ENCODE measurements at regions not wholly inside any gene's neighbourhood (a gene's known extent, or its start where the extent isn't known, plus 50 kb on each side); places are given as distances from the start of the nearest gene placed in this dataset.

GRCh38 chr5:165495829-165496380 lies 1990.5 kb downstream of the MAT2B start:
- H3K4me3 ChIP-seq (ENCODE audit: low read depth, low read length), result no peak overlapping the region
- TF ChIP-seq CTCF (IDR thresholded peaks at IDR 0.05; ENCODE audit: low read depth, low read length, missing control alignments), result no peak
- DNase-seq (ENCODE audit: low read depth), result no peak

- no peak overlapping the region for H3K4me3 ChIP-seq (ENCODE audit: low read depth, low read length)
- no peak for TF ChIP-seq CTCF (IDR thresholded peaks at IDR 0.05; ENCODE audit: low read depth, low read length, missing control alignments)
- no peak for DNase-seq (ENCODE audit: low read depth)
Measured at GRCh38 chr5:165497707-165498106, 1992.3 kb downstream of the MAT2B start.

- no peak for DNase-seq (ENCODE audit: low read depth)
- H3K4me3 ChIP-seq (ENCODE audit: low read depth, low read length), result no peak overlapping the region
- no peak for TF ChIP-seq CTCF (IDR thresholded peaks at IDR 0.05; ENCODE audit: low read depth, low read length, missing control alignments)
Measured at GRCh38 chr5:165502893-165503691, 1997.7 kb downstream of the MAT2B start.

GRCh38 chr5:165504674-165505073 lies 1999.3 kb downstream of the MAT2B start:
- no peak overlapping the region for H3K4me3 ChIP-seq (ENCODE audit: low read depth, low read length)
- no peak for DNase-seq (ENCODE audit: low read depth)
- TF ChIP-seq CTCF (IDR thresholded peaks at IDR 0.05; ENCODE audit: low read depth, low read length, missing control alignments), result no peak

GRCh38 chr5:165508286-165508685 lies 2002.9 kb downstream of the MAT2B start:
- no peak for DNase-seq (ENCODE audit: low read depth)
- no peak for TF ChIP-seq CTCF (IDR thresholded peaks at IDR 0.05; ENCODE audit: low read depth, low read length, missing control alignments)
- H3K4me3 ChIP-seq (ENCODE audit: low read depth, low read length), result no peak overlapping the region

- TF ChIP-seq CTCF (IDR thresholded peaks at IDR 0.05; ENCODE audit: low read depth, low read length, missing control alignments), result no peak
- no peak for DNase-seq (ENCODE audit: low read depth)
- no peak overlapping the region for H3K4me3 ChIP-seq (ENCODE audit: low read depth, low read length)
Measured at GRCh38 chr5:165508861-165509260, 2003.4 kb downstream of the MAT2B start.

Measured in GM12864 (cell line).